ENCODE measurements at regions not wholly inside any gene's neighbourhood (a gene's known extent, or its start where the extent isn't known, plus 50 kb on each side); places are given as distances from the start of the nearest gene placed in this dataset.

DNA sequence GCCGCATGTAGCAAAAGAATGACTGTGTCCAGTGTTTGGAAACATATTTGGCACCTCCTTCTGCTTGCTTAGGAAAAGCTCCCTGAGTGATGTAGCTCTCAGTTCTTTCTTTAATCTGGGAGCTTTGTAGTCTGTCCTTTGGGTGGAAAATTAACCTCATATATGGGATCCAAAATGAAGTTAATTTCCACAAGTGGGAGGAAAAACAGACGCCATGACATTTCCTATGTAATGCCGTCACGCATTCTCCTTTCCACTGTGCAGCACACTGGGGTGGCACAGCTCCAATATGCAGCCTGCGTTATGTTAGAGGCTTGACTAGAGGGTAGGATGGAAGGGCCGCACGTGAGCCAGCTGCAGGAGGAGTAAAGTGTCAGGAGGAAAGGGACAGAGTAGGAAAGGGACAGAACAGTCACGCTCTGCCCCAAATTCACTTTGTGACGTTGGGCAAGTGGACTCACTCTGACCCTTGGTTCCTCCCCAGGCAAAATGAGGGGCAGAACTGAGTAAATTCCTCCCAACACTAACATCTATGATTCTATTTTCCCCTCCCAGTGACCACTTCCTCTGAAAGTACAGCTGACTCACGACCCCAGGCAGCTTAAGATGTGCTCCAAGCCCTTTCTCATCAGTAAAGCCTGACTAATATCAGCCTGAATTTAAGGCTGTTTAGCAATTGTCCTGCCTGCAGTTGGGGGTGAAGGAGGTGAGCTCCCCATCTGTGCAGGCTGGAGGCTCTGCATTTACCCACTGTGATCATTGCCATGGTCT lies 176.5 kb upstream of the PFN2 start:
- DNase-seq: no peak
- Mint-ChIP-seq H3K9me3 (no peaks in the 10 kb centered on the region), H3K4me1 (no peaks in the 10 kb centered on the region), H3K36me3 (no peaks in the 10 kb centered on the region), H3K4me3 (no peak overlapping the region), H3K27me3 (peaks cover 6 to 8% of the 10 kb centered on the region in 2 donors), H3K27ac (no peak overlapping the region)
- intact Hi-C loops (cut with micrococcal nuclease): no loop called here
- Histone ChIP-seq H3K27ac (ENCODE audit: low read depth, low read length) (no peak overlapping the region), H3K4me3 (ENCODE audit: low read length in 2 of 2) (no peak overlapping the region), H3K27me3 (ENCODE audit: insufficient read depth, low read length) (peaks cover 4% of the 10 kb centered on the region), H3K9me3 (ENCODE audit: control insufficient read depth in 1 of 2, low read length in 2 of 2) (no peaks in the 10 kb centered on the region), H3K4me1 (ENCODE audit: insufficient read depth, low read length) (no peaks in the 10 kb centered on the region), H3K36me3 (ENCODE audit: insufficient read depth, low read length) (no peaks in the 10 kb centered on the region)
- ChIA-PET CTCF (ENCODE audit: partially characterized antibody) (no interaction called here), POLR2A (ENCODE audit: partially characterized antibody) (no interaction called here)

DNA sequence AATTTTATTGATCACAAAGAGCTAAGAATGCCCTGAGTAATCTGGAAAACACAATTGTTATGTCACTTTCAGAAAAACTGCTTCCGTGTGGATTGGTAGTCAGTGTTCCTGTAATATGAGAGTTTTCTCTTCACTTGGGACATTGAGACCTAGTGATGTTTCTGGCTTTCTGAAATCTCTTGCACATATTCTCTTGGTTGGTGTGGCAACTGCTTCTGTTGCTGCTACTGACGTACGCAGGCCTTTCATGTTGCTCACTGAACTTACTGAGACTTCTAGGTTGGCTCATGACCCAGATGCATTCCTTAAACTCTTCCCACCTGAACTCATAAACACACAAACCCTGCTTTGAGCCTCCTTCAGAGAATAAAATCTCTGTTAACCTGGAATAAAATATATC lies 175.0 kb upstream of the PFN2 start:
- H3K27ac Mint-ChIP-seq: no peak overlapping the region
- H3K4me1 Mint-ChIP-seq: no peaks in the 10 kb centered on the region
- ChIA-PET POLR2A (ENCODE audit: partially characterized antibody) (no interaction called here), CTCF (ENCODE audit: partially characterized antibody) (no interaction called here)
- H3K36me3 Mint-ChIP-seq: no peaks in the 10 kb centered on the region
- Histone ChIP-seq H3K27me3 (ENCODE audit: insufficient read depth, low read length) (no peaks in the 10 kb centered on the region), H3K9me3 (ENCODE audit: control insufficient read depth in 1 of 2, low read length in 2 of 2) (no peaks in the 10 kb centered on the region), H3K36me3 (ENCODE audit: insufficient read depth, low read length) (no peaks in the 10 kb centered on the region), H3K4me3 (ENCODE audit: low read length in 2 of 2) (no peak overlapping the region), H3K27ac (ENCODE audit: low read depth, low read length) (no peak overlapping the region), H3K4me1 (ENCODE audit: insufficient read depth, low read length) (no peaks in the 10 kb centered on the region)
- no peaks in the 10 kb centered on the region for H3K9me3 Mint-ChIP-seq
- no peak for DNase-seq
- peaks cover 2 to 6% of the 10 kb centered on the region in 2 donors for H3K27me3 Mint-ChIP-seq
- no peak overlapping the region for H3K4me3 Mint-ChIP-seq
- intact Hi-C loops (cut with micrococcal nuclease): no loop called here

GRCh38 chr3:150144191-150144708 lies 173.6 kb upstream of the PFN2 start:
- Mint-ChIP-seq H3K36me3 (no peaks in the 10 kb centered on the region), H3K27ac (no peak overlapping the region), H3K9me3 (no peaks in the 10 kb centered on the region), H3K27me3 (peaks cover 2 to 5% of the 10 kb centered on the region in 2 donors), H3K4me3 (no peak overlapping the region), H3K4me1 (no peaks in the 10 kb centered on the region)
- ChIA-PET POLR2A (ENCODE audit: partially characterized antibody) (no interaction called here), CTCF (ENCODE audit: partially characterized antibody) (no interaction called here)
- DNase-seq: no peak
- Histone ChIP-seq H3K27me3 (ENCODE audit: insufficient read depth, low read length) (no peaks in the 10 kb centered on the region), H3K36me3 (ENCODE audit: insufficient read depth, low read length) (no peaks in the 10 kb centered on the region), H3K4me3 (ENCODE audit: low read length in 2 of 2) (no peak overlapping the region), H3K4me1 (ENCODE audit: insufficient read depth, low read length) (no peaks in the 10 kb centered on the region), H3K9me3 (ENCODE audit: control insufficient read depth in 1 of 2, low read length in 2 of 2) (no peaks in the 10 kb centered on the region), H3K27ac (ENCODE audit: low read depth, low read length) (no peak overlapping the region)
- intact Hi-C loops (cut with micrococcal nuclease): no loop called here

GRCh38 chr3:150142936-150143335 lies 172.2 kb upstream of the PFN2 start:
- no peaks in the 10 kb centered on the region for H3K4me1 ChIP-seq (ENCODE audit: insufficient read depth, low read length)
- CTCF ChIA-PET (ENCODE audit: partially characterized antibody): no interaction called here
- H3K27ac Mint-ChIP-seq: no peak overlapping the region
- H3K9me3 ChIP-seq (ENCODE audit: control insufficient read depth in 1 of 2, low read length in 2 of 2): no peaks in the 10 kb centered on the region
- POLR2A ChIA-PET (ENCODE audit: partially characterized antibody): no interaction called here
- no peaks in the 10 kb centered on the region for H3K9me3 Mint-ChIP-seq
- no peak overlapping the region for H3K4me3 ChIP-seq (ENCODE audit: low read length in 2 of 2)
- no peak overlapping the region for H3K27ac ChIP-seq (ENCODE audit: low read depth, low read length)
- intact Hi-C loops (cut with micrococcal nuclease): no loop called here
- H3K36me3 Mint-ChIP-seq: no peaks in the 10 kb centered on the region
- H3K27me3 ChIP-seq (ENCODE audit: insufficient read depth, low read length): no peaks in the 10 kb centered on the region
- peaks cover 2 to 5% of the 10 kb centered on the region in 2 donors for H3K27me3 Mint-ChIP-seq
- no peak overlapping the region for H3K4me3 Mint-ChIP-seq
- no peak for DNase-seq
- no peaks in the 10 kb centered on the region for H3K36me3 ChIP-seq (ENCODE audit: insufficient read depth, low read length)
- no peaks in the 10 kb centered on the region for H3K4me1 Mint-ChIP-seq

DNA sequence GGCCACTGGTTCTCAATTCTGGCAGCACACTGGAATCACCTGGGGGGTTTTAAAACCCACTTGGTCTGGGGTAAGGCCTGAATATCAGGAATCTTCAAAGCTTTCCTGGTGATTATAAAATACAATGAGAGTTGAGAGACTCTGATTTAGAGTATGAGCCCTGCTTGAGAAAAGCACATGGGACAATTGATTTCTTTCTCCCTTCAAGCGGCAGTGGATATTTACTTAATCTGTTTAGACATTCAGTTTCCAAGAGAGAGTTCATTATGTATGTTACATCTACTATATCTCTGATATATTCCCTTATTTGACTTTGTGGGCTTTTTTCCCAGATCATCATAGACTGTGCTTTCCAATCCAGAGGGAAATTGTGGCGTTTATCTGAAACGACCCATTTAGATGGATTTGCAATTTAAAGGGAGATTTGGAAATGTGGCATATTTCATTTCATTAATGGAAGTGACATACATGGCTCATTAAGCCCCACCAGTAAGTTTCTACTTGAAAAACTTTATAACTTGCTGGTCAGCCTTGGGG lies 171.2 kb upstream of the PFN2 start:
- intact Hi-C loops (cut with micrococcal nuclease): no loop called here
- DNase-seq: no peak

GRCh38 chr3:150140614-150141321 lies 170.1 kb upstream of the PFN2 start:
- H3K27ac ChIP-seq (ENCODE audit: low read depth, low read length): no peak overlapping the region
- no peaks in the 10 kb centered on the region for H3K36me3 Mint-ChIP-seq
- peaks cover 2 to 7% of the 10 kb centered on the region in 2 donors for H3K27me3 Mint-ChIP-seq
- no peaks in the 10 kb centered on the region for H3K9me3 ChIP-seq (ENCODE audit: control insufficient read depth in 1 of 2, low read length in 2 of 2)
- intact Hi-C loops (cut with micrococcal nuclease): no loop called here
- H3K4me3 ChIP-seq (ENCODE audit: low read length in 2 of 2): no peak overlapping the region
- no peaks in the 10 kb centered on the region for H3K4me1 Mint-ChIP-seq
- H3K27ac Mint-ChIP-seq: no peak overlapping the region
- CTCF ChIA-PET (ENCODE audit: partially characterized antibody): no interaction called here
- no peak for DNase-seq
- no peak overlapping the region for H3K4me3 Mint-ChIP-seq
- H3K4me1 ChIP-seq (ENCODE audit: insufficient read depth, low read length): no peaks in the 10 kb centered on the region
- peaks cover 0 to 1% (median 0%) of the 10 kb centered on the region in 8 donors for H3K9me3 Mint-ChIP-seq
- no peaks in the 10 kb centered on the region for H3K27me3 ChIP-seq (ENCODE audit: insufficient read depth, low read length)
- POLR2A ChIA-PET (ENCODE audit: partially characterized antibody): no interaction called here
- no peaks in the 10 kb centered on the region for H3K36me3 ChIP-seq (ENCODE audit: insufficient read depth, low read length)

More for the DNA sequence above, 171.2 kb upstream of the PFN2 start:
- CTCF ChIA-PET (ENCODE audit: partially characterized antibody): no interaction called here
- H3K9me3 ChIP-seq (ENCODE audit: control insufficient read depth in 1 of 2, low read length in 2 of 2): no peaks in the 10 kb centered on the region
- no peaks in the 10 kb centered on the region for H3K27me3 ChIP-seq (ENCODE audit: insufficient read depth, low read length)
- H3K4me3 ChIP-seq (ENCODE audit: low read length in 2 of 2): no peak overlapping the region
- H3K4me1 ChIP-seq (ENCODE audit: insufficient read depth, low read length): no peaks in the 10 kb centered on the region
- POLR2A ChIA-PET (ENCODE audit: partially characterized antibody): no interaction called here
- Mint-ChIP-seq H3K4me1 (no peaks in the 10 kb centered on the region), H3K27me3 (peaks cover 2 to 7% of the 10 kb centered on the region in 2 donors), H3K27ac (no peak overlapping the region), H3K9me3 (peaks cover 0 to 1% (median 0%) of the 10 kb centered on the region in 8 donors), H3K36me3 (no peaks in the 10 kb centered on the region), H3K4me3 (no peak overlapping the region)
- H3K27ac ChIP-seq (ENCODE audit: low read depth, low read length): no peak overlapping the region
- no peaks in the 10 kb centered on the region for H3K36me3 ChIP-seq (ENCODE audit: insufficient read depth, low read length)

- ChIA-PET CTCF (ENCODE audit: partially characterized antibody) (no interaction called here), POLR2A (ENCODE audit: partially characterized antibody) (no interaction called here)
- H3K27me3 Mint-ChIP-seq: peaks cover 2 to 5% of the 10 kb centered on the region in 2 donors
- peaks cover 0 to 1% (median 0%) of the 10 kb centered on the region in 8 donors for H3K9me3 Mint-ChIP-seq
- no peak for DNase-seq
- no peak overlapping the region for H3K27ac Mint-ChIP-seq
- no peaks in the 10 kb centered on the region for H3K27me3 ChIP-seq (ENCODE audit: insufficient read depth, low read length)
- no peak overlapping the region for H3K27ac ChIP-seq (ENCODE audit: low read depth, low read length)
- no peaks in the 10 kb centered on the region for H3K36me3 ChIP-seq (ENCODE audit: insufficient read depth, low read length)
- H3K36me3 Mint-ChIP-seq: no peaks in the 10 kb centered on the region
- intact Hi-C loops (cut with micrococcal nuclease): no loop called here
- H3K9me3 ChIP-seq (ENCODE audit: control insufficient read depth in 1 of 2, low read length in 2 of 2): no peaks in the 10 kb centered on the region
- H3K4me3 ChIP-seq (ENCODE audit: low read length in 2 of 2): no peak overlapping the region
- no peaks in the 10 kb centered on the region for H3K4me1 Mint-ChIP-seq
- no peak overlapping the region for H3K4me3 Mint-ChIP-seq
- H3K4me1 ChIP-seq (ENCODE audit: insufficient read depth, low read length): no peaks in the 10 kb centered on the region
These were observed 168.1 kb upstream of the PFN2 start for GRCh38 chr3:150138824-150139223.

All from CD4-positive, alpha-beta memory T cell (primary cell).